Activated CD4-positive, alpha-beta memory T cell treated with anti-CD3 and anti-CD28 coated beads for 36 hours (primary cell): ENCODE measurements at regions not wholly inside any gene's neighbourhood (a gene's known extent, or its start where the extent isn't known, plus 50 kb on each side); places are given as distances from the start of the nearest gene placed in this dataset.
"Not testable (repeated sequence)": the region's sequence is repeated elsewhere in the genome, so short reads cannot be mapped to it uniquely, and the experiment has no call there.

Experiments
- CTCF ChIA-PET: fragments of 350-600 bp; sonication (Branson Sonifier 250); formaldehyde crosslinking; loops from one replicate; lab custom pipeline; 2021; ENCODE audit warnings: antibody characterized with exemption, inconsistent platforms; lab: Charles Lee
- POLR2A ChIA-PET: fragments of 350-600 bp; sonication (Branson Sonifier 250); formaldehyde crosslinking; loops from one replicate; lab custom pipeline; 2021; ENCODE audit warnings: antibody characterized with exemption; lab: Charles Lee
- DNase-seq: peaks from one replicate; pipeline ENCODE4 v3.0.0-alpha.2; 2020
- H3K27ac Mint-ChIP-seq: one replicate; pipeline ENCODE4 v1.8.0; 2021; ENCODE audit warnings: mixed read lengths
- H3K27me3 Mint-ChIP-seq: one replicate; pipeline ENCODE4 v1.8.0; 2021; ENCODE audit warnings: mixed read lengths
- H3K36me3 Mint-ChIP-seq: one replicate; pipeline ENCODE4 v1.8.0; 2021; ENCODE audit warnings: mixed read lengths
- H3K4me1 Mint-ChIP-seq: one replicate; pipeline ENCODE4 v1.8.0; 2021; ENCODE audit warnings: low read depth, mixed read lengths
- H3K4me3 Mint-ChIP-seq: one replicate; pipeline ENCODE4 v1.8.0; 2021; ENCODE audit warnings: mild to moderate bottlenecking, mixed read lengths
- H3K9me3 Mint-ChIP-seq: one replicate; pipeline ENCODE4 v1.8.0; 2021; ENCODE audit warnings: mixed read lengths
- intact Hi-C: fragments of 100-400 bp; cut with micrococcal nuclease; formaldehyde crosslinking; loops from one replicate; pipeline ENCODE4 v1.15.1; 2023

GRCh38 chr2:155502766-155503165 is 804.3 kb downstream of the KCNJ3 start:
- Mint-ChIP-seq H3K4me1 (no peaks in the 10 kb centered on the region), H3K9me3 (peaks cover 5% of the 10 kb centered on the region), H3K27ac (no peak overlapping the region), H3K36me3 (no peaks in the 10 kb centered on the region), H3K27me3 (no peaks in the 10 kb centered on the region), H3K4me3 (no peak overlapping the region)
- intact Hi-C loops: no loop called here
- CTCF ChIA-PET: no interaction called here
- POLR2A ChIA-PET: no interaction called here
- DNase-seq: no peak

- CTCF ChIA-PET: no interaction called here
- H3K9me3 Mint-ChIP-seq: peaks cover 7% of the 10 kb centered on the region
- intact Hi-C loops: no loop called here
- H3K4me3 Mint-ChIP-seq: no peak overlapping the region
- H3K27me3 Mint-ChIP-seq: no peaks in the 10 kb centered on the region
- H3K4me1 Mint-ChIP-seq: no peaks in the 10 kb centered on the region
- H3K36me3 Mint-ChIP-seq: no peaks in the 10 kb centered on the region
- no peak overlapping the region for H3K27ac Mint-ChIP-seq
- DNase-seq: no peak
- POLR2A ChIA-PET: no interaction called here
Measured at GRCh38 chr2:155498106-155498505, 799.6 kb downstream of the KCNJ3 start.

- intact Hi-C loops: no loop called here
- no peak overlapping the region for H3K4me3 Mint-ChIP-seq
- DNase-seq: no peak
- no peaks in the 10 kb centered on the region for H3K4me1 Mint-ChIP-seq
- H3K27me3 Mint-ChIP-seq: no peaks in the 10 kb centered on the region
- no peak overlapping the region for H3K27ac Mint-ChIP-seq
- CTCF ChIA-PET: no interaction called here
- peaks cover 4% of the 10 kb centered on the region for H3K9me3 Mint-ChIP-seq
- no peaks in the 10 kb centered on the region for H3K36me3 Mint-ChIP-seq
- POLR2A ChIA-PET: no interaction called here
Measured at GRCh38 chr2:155494744-155495143, 796.2 kb downstream of the KCNJ3 start.

DNA sequence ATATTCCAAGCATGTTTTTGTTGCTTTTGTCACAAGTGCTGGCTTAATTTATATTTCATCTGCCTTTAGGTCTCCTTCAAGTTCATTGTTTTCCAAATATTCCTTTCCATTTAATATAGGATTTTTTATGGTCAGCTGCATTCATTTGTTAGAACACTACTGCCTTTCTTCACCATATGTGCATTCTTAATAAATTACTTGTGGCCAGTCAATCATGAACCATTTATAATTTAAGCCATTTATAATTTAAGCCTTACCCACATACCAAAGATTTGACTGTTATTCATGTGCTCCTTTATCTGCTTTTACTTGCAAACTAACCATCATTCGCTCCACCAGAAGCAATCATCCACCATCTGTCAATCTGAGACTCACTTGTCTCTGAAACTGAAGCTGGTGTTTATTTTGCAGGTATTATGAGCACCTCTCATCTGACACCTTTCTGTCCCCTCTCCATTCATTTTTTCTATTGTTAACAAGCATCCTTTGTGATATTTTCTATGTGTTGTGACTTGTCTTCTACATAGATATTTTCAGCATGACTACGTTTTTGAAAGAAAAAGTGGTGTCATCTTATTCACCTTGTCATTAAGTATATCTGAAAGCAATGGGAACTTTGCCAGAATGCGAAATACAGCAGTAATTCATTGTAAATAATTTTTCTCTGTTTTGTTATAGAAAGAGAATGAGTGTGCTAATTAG is 786.8 kb downstream of the KCNJ3 start:
- ChIA-PET CTCF (no interaction called here), POLR2A (no interaction called here)
- Mint-ChIP-seq H3K4me1 (no peaks in the 10 kb centered on the region), H3K9me3 (no peaks in the 10 kb centered on the region), H3K4me3 (no peak overlapping the region), H3K27ac (no peak overlapping the region), H3K27me3 (no peaks in the 10 kb centered on the region), H3K36me3 (no peaks in the 10 kb centered on the region)
- no peak for DNase-seq
- intact Hi-C loops: no loop called here

GRCh38 chr2:155481141-155481540 is 782.6 kb downstream of the KCNJ3 start:
- no peaks in the 10 kb centered on the region for H3K4me1 Mint-ChIP-seq
- CTCF ChIA-PET: no interaction called here
- POLR2A ChIA-PET: no interaction called here
- H3K36me3 Mint-ChIP-seq: no peaks in the 10 kb centered on the region
- no peak overlapping the region for H3K27ac Mint-ChIP-seq
- no peaks in the 10 kb centered on the region for H3K27me3 Mint-ChIP-seq
- intact Hi-C loops: no loop called here
- no peak overlapping the region for H3K4me3 Mint-ChIP-seq
- DNase-seq: no peak
- no peaks in the 10 kb centered on the region for H3K9me3 Mint-ChIP-seq

GRCh38 chr2:155472018-155472417 is 773.5 kb downstream of the KCNJ3 start:
- CTCF ChIA-PET, POLR2A ChIA-PET, H3K27ac Mint-ChIP-seq, H3K9me3 Mint-ChIP-seq, H3K4me1 Mint-ChIP-seq, intact Hi-C loops, H3K36me3 Mint-ChIP-seq, H3K4me3 Mint-ChIP-seq, H3K27me3 Mint-ChIP-seq, DNase-seq: not testable (repeated sequence)

DNA sequence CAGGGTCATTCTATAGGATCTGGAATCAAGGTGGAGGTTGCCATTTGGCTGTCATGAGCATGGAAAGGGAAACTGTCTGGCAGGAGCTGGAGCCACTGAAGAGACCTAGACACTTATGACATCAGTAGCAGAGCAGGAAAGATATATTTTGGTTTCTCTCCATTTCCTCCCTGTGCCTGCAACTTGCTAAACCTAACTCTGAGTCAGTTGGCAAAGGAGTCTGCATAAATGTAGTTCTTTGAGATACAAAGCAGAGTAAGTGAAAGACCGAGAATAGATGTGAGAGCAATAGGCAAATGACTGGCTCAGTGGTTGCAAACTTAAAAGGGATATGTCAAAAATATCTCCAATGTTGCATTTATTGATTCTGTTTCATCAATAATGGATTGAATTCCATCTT is 757.7 kb downstream of the KCNJ3 start:
- Mint-ChIP-seq H3K4me3 (no peak overlapping the region), H3K36me3 (no peaks in the 10 kb centered on the region), H3K4me1 (no peaks in the 10 kb centered on the region), H3K9me3 (no peaks in the 10 kb centered on the region), H3K27me3 (no peaks in the 10 kb centered on the region), H3K27ac (no peak overlapping the region)
- DNase-seq: no peak
- POLR2A ChIA-PET: no interaction called here
- CTCF ChIA-PET: no interaction called here
- intact Hi-C loops: no loop called here

GRCh38 chr2:155442755-155443372 is 744.4 kb downstream of the KCNJ3 start:
- POLR2A ChIA-PET: no interaction called here
- no peak for DNase-seq
- no peak overlapping the region for H3K27ac Mint-ChIP-seq
- no peaks in the 10 kb centered on the region for H3K27me3 Mint-ChIP-seq
- CTCF ChIA-PET: no interaction called here
- intact Hi-C loops: no loop called here
- H3K9me3 Mint-ChIP-seq: peaks cover 4% of the 10 kb centered on the region
- H3K4me1 Mint-ChIP-seq: no peaks in the 10 kb centered on the region
- no peak overlapping the region for H3K4me3 Mint-ChIP-seq
- H3K36me3 Mint-ChIP-seq: no peaks in the 10 kb centered on the region

DNA sequence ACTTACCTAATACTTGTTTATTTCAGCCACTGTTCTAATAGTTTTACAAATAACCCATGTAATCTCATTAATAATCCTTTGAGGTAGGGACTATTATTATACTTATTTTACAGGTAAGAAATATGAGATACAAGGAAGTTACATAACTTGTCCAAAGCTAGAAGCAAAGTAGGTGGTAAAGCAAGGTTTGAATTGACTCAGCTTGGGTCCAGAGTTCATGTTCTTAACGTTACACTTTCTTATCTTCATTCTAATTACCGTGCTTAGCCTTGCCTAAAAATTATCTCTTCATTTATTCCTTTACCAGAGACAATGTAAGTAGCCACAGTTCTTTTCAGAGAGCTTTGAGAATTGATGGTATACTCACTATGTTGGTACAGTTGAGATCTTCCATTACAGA is 743.6 kb downstream of the KCNJ3 start:
- H3K9me3 Mint-ChIP-seq: peaks cover 4% of the 10 kb centered on the region
- no peaks in the 10 kb centered on the region for H3K4me1 Mint-ChIP-seq
- H3K27me3 Mint-ChIP-seq: no peaks in the 10 kb centered on the region
- ChIA-PET CTCF (no interaction called here), POLR2A (no interaction called here)
- no peak overlapping the region for H3K27ac Mint-ChIP-seq
- no peak for DNase-seq
- no peak overlapping the region for H3K4me3 Mint-ChIP-seq
- no peaks in the 10 kb centered on the region for H3K36me3 Mint-ChIP-seq
- intact Hi-C loops: no loop called here

DNA sequence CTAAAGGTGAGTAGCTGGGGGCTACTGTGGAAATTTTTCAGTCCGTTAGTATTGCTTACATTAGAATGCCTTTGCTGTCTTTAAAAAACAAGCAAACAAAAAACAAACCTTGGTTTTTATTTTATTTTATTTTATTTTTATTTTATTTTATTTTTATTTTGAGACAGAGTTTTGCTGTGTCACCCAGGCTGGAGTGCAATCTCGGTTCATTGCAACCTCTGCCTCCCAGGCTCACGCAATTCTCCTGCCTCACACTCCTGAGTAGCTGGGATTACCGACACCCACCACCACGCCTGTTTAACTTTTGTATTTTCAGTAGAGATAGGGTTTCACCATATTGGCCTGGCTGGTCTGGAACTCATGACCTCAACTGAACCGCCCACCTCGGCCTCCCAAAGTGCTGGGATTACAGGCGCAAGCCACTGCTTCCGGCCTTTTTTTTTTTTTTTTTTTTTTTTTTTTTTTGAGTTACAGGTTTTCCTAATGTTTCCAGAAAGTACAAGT is 732.6 kb downstream of the KCNJ3 start:
- intact Hi-C loops: no loop called here
- DNase-seq: no peak
- no peaks in the 10 kb centered on the region for H3K9me3 Mint-ChIP-seq
- CTCF ChIA-PET: no interaction called here
- POLR2A ChIA-PET: interaction anchor here (0.6 kb wide), 1 partner anchor 855 kb away, joined by 3 read pairs; no protein-coding TSS in a partner anchor
- no peaks in the 10 kb centered on the region for H3K4me1 Mint-ChIP-seq
- no peak overlapping the region for H3K4me3 Mint-ChIP-seq
- H3K27ac Mint-ChIP-seq: no peak overlapping the region
- no peaks in the 10 kb centered on the region for H3K36me3 Mint-ChIP-seq
- no peaks in the 10 kb centered on the region for H3K27me3 Mint-ChIP-seq

DNA sequence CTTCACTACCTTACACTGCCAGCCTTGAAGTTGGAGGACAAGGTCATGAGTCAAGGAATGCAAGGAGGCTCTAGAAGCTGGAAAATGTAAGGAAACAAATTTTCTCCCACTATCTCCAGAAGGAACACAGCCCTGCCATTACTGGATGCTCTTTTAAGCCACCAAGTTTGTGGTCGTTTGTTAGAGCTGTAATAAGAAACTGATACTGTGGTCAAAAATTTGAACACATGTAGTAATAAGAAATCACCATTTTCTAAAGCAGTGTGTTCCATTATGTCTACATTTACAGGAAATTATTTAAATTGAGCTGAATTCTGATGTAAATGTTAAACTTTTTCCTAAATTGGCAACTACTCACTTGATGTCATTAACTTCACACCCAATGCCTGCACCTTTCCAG is 729.0 kb downstream of the KCNJ3 start:
- POLR2A ChIA-PET: no interaction called here
- DNase-seq: no peak
- H3K4me3 Mint-ChIP-seq: no peak overlapping the region
- CTCF ChIA-PET: no interaction called here
- no peaks in the 10 kb centered on the region for H3K27me3 Mint-ChIP-seq
- no peaks in the 10 kb centered on the region for H3K36me3 Mint-ChIP-seq
- intact Hi-C loops: no loop called here
- no peak overlapping the region for H3K27ac Mint-ChIP-seq
- no peaks in the 10 kb centered on the region for H3K4me1 Mint-ChIP-seq
- H3K9me3 Mint-ChIP-seq: no peaks in the 10 kb centered on the region

DNA sequence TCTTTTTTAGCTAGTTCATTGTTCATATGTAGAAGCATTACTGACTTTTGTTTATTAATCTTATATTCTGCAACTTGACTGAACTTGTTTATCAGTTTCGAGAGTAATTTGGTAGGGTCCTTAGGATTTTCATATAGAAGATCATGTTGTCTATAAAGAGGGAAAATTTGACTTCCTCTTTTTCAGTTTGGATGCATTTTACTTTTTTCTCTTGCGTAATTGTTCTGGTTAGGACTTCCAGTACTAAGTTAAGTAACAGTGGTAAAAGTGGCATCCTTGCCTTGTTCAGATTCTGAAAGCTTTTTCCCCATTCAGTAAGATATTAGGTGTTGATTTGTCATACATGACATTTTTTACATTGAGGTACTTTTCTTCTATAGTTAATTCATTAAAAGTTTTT is 726.0 kb downstream of the KCNJ3 start:
- Mint-ChIP-seq H3K4me3 (no peak overlapping the region), H3K36me3 (no peaks in the 10 kb centered on the region), H3K27me3 (no peaks in the 10 kb centered on the region), H3K9me3 (no peaks in the 10 kb centered on the region), H3K4me1 (no peaks in the 10 kb centered on the region), H3K27ac (no peak overlapping the region)
- POLR2A ChIA-PET: no interaction called here
- CTCF ChIA-PET: no interaction called here
- no peak for DNase-seq
- intact Hi-C loops: no loop called here

GRCh38 chr2:155418753-155419152 is 720.3 kb downstream of the KCNJ3 start:
- POLR2A ChIA-PET: no interaction called here
- peaks cover 4% of the 10 kb centered on the region for H3K9me3 Mint-ChIP-seq
- no peaks in the 10 kb centered on the region for H3K27me3 Mint-ChIP-seq
- H3K4me1 Mint-ChIP-seq: no peaks in the 10 kb centered on the region
- H3K36me3 Mint-ChIP-seq: no peaks in the 10 kb centered on the region
- H3K4me3 Mint-ChIP-seq: no peak overlapping the region
- CTCF ChIA-PET: no interaction called here
- intact Hi-C loops: no loop called here
- H3K27ac Mint-ChIP-seq: no peak overlapping the region
- no peak for DNase-seq
